H1 (cell line): ENCODE measurements at regions not wholly inside any gene's neighbourhood (a gene's known extent, or its start where the extent isn't known, plus 50 kb on each side); places are given as distances from the start of the nearest gene placed in this dataset.

Experiments
- CHD7 ChIP-seq: fragments of 300-600 bp; sonication (generic); IDR thresholded peaks from 2 replicates; pipeline ENCODE4 v1.7.1; 2012; ENCODE audit warnings: low read length, moderate library complexity, mild to moderate bottlenecking, inconsistent platforms; ENCODE audit not compliant: insufficient replicate concordance
- GABPA ChIP-seq: IDR thresholded peaks from 2 replicates; pipeline ENCODE4 v1.6.1; 2011; ENCODE audit warnings: mild to moderate bottlenecking, low read length, moderate library complexity, borderline replicate concordance; ENCODE audit not compliant: insufficient read depth
- TCF12 ChIP-seq: IDR thresholded peaks from 2 replicates; pipeline ENCODE4 v1.6.1; 2011; ENCODE audit warnings: low read depth, mild to moderate bottlenecking, low read length

- TF ChIP-seq CHD7 (no peak), GABPA (no peak), TCF12 (no peak)
Observed at GRCh38 chr1:234710381-234710780, 100.4 kb upstream of the IRF2BP2 start (continued).
